HS-5 (cell line): ENCODE measurements at regions not wholly inside any gene's neighbourhood (a gene's known extent, or its start where the extent isn't known, plus 50 kb on each side); places are given as distances from the start of the nearest gene placed in this dataset.
"Not testable (repeated sequence)": the region's sequence is repeated elsewhere in the genome, so short reads cannot be mapped to it uniquely, and the experiment has no call there.

Experiments
- DNase-seq: peaks from one replicate; pipeline ENCODE4 v3.0.0-alpha.2; 2012; ENCODE audit warnings: low read depth

DNA sequence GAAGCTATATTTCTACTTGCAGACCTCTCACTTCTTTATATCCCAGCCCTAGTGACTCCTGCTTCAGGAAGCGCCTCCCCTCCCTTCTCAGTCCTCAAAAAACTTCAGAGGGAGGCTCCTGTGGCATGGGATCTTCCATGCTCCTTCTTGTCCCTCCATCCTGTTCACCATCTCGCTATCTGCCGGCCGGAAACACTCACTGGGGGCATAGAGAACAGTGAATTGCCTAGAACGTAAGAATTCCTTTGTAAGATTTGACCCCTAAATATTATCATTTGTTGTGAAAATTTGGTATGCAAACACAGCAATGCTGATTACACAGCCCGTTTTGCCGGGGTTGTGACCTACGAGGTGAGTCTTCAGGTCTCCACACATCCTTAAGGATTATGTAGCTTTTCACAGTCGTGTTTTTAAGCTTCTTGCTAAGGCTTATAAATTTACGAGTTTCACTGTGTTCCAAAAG is 218.7 kb upstream of the ATP10A start:
- DNase-seq: no peak

DNA sequence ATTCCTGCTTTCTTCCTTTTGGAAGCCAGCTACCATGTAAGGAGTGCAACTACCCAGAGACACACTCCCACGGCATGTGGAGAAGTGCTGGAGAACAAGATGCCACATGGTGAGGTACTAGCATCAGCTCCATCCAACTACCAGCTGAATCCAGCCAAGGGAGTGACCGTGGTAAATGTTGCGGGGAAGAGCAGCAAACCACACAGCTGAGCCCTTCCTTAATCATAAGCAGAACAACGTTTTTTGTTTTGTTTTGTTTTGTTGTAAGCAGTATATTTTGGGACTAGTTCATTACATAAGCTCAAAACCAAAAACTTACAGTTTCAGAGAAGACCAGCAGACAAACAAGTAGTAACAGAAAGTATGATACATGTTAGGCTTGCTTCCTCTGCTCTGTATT is 212.6 kb upstream of the ATP10A start:
- DNase-seq: no peak

DNA sequence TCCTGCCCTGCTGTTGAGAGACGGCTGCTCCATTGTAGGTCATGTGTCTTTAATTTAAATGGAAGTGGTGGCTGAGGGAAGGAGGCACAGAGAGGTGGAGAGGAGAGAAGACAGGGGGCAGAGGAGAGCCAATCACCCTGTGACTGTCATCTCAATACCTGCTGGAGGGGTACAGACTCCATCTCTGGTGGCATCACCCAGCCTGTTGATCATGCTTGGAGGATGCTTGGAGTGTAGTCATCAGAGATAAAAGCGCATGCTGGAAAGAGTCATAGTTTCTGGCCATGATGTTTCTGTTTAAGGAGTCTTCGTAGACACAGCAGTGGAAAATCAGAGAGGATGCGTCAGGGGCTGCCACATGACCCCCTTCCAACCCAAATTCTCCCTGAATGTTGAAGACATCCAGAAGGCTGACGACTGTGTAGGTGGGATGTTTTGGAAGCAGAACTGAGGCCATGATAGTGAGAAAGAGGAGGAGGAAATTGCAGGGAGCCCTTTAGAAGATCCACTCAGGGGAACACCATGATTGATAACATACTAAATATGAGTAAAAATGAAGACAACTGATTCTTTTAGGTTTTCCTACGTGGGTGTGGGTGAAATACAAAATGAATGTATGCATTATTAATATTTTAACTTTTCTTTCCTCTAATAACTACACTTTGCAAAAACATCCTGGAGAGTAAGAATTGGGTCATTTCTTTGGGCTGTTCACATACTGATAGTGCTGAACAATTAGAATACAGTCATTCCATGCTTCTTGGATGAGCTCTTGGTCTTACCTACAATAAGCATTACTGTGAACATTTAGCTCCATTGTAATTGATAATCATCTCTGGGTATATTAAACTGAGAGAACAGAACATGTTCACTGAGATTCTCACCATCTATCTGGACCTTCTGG is 210.6 kb upstream of the ATP10A start:
- DNase-seq: no peak

DNA sequence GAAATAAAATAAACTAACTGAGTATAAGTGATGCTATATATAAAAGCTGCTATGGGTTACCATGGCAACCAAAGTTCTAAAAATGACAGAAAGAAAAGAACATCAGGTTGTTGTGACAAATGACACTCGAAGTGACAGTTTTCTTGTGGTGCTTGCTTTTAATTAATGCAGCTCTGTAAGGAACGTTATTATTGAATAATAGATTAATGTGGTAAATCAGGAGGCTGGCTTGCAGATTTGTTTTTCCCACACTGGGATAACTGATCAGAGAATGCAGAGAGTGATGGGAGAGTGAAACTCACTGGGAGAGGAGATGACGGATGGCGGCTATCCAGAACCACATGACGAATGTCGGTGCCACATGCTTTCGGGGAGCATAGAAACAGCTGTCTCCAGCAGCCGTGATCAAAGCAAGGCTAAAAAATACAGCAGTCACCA is 207.0 kb upstream of the ATP10A start:
- DNase-seq: no peak

DNA sequence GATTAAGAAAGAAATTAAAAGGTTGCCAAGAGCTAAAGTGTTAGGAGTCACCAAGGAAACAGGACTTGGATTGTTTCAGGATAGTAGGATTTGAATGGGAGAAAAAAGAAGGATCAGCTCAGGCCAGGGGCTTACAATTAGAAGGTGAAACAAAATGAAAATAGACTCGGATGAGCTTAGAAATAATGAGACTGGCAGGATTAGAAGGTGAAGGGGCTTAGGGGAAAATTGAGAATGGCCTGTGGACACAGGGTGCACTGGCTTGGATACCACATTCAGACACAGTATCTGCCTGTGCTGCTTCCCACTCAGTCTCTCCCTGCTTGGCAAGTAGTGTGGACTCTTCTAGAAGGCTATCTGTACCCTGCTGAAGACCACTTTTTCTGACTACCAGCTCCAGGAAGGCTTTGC is 206.1 kb upstream of the ATP10A start:
- no peak for DNase-seq

DNA sequence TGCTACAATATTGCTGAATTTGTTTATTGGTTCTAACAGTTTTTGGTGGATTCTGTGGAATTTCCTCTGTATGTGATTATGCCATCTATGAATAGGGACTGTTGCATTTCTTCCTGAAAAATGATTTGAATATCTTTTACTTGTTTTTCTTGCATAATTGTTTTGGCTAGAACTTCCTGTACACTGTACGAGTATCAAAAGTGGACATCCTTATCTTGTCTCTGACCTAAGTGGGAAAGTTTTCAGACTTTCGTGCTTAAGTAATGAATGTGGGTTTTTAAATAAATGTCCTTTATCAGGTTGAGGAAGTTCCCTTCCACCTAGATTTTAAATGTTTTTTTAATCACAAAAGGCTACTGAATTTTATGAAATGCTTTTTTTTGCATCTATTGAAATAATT is 203.8 kb upstream of the ATP10A start:
- DNase-seq: no peak

DNA sequence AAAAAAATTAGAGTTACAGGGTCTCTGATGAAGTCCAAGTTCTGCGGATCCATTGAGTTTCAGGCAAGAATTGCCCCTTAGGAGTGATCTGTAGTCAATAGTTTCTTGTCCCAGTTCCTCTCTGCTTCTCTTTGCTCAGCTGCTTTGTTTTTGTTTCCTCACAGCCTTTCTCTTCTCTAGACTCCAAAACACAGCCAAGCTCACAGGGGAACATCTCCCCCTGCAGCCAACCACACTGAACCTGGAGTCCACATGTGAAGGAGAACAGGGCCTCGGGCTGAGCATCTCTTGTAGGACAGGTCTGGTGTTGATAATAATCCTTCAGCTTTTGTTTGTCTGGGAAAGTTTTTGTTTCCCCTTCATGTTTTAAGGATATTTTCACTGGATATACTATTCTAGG is 202.6 kb upstream of the ATP10A start:
- DNase-seq: no peak

DNA sequence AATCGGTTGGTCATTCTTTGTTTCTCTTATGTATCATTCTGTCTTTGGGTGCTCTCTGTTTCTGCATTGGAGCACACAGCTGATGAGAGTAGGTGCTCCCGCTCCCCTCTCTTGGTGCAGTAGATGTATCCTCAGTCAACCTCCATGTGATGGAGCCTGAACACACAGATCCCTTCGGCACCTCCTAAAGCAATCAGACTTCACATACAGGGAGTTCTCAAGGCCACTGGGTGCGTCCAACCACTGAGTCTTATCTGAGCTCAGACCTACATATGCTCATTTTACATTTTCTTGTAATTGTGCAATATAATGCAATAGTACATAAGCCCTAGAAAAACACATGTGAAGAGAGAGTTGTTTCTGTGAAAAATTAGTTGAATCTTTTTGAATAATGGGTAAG is 198.1 kb upstream of the ATP10A start:
- DNase-seq: no peak

DNA sequence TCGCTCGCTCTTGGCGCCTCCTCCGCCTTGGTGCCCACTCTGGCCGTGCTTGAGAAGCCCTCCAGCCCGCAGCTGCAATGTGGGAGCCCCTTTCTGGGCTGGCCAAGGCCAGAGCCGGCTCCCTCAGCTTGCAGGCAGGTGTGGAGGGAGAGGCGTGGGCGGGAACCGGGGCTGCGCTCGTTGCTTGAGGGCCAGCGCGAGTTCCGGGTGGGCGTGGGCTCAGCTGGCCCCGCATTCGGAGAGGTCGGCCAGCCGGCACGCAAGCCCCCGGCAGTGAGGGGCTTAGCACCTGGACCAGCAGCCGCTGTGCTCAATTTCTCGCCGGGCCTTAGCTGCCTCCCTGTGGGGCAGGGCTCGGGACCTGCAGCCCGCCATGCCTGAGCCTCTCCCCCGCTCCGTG is 193.6 kb upstream of the ATP10A start:
- DNase-seq: not testable (repeated sequence)

DNA sequence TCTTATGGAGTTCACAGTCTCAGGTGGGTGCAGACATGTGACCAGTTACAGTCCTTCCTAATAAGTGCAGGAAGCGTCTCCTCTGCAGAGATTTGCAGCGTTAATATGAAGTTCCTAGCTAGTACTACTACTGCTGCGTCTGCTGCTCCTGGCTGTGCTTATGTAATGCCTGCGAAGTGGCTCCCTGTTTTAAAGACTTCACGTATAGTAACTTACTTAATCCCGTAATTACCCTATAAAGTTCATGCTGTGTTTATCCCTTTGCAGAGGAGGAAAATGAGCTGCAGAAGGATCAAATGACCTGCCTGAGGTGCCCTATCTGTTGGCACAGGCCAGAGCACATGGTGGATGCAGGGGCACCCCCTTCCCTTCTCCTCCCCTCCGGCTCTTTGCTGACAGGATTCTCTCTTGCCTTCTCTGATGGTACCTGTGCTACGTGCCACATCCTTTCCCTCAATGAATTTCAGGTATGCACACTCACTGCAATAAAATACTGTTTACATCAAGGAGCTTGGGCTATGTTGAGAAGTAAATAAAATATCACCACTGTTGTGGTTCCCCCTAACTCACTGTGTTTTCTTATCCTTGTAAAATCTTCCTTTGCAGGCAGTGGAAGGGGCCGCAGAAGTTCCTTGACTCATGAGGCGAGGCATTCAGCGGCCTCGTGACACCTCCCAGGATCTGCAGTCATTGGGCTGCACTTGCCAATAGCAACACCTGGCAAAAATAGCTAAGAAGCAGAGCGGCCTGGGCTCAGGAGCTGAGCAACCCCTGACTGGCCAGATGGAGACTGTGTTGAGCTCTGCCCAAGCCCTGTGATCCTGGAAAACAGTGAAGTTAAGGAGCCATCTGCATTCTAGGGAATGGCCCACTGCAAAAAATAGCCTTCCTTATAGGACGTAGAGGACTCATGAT is 188.9 kb upstream of the ATP10A start:
- no peak for DNase-seq

DNA sequence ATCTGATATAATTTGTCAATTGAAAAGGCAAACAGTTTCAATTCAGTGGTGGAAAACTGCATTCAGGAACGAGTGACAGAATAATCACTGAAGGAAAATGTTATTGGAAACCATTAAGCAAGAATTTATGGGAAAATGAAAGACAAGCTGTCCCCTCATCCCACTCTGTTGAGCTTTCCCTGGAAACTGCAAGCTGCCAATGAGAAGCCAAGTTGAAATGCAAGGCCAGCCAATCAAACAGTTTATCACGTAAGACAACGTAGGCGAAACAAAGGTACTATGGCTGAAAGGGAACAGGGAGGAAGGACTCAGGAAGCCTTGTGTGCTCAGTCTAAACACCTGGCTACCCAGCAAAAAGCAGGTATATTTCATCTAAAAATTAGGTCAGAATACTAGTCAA is 187.9 kb upstream of the ATP10A start:
- no peak for DNase-seq

DNA sequence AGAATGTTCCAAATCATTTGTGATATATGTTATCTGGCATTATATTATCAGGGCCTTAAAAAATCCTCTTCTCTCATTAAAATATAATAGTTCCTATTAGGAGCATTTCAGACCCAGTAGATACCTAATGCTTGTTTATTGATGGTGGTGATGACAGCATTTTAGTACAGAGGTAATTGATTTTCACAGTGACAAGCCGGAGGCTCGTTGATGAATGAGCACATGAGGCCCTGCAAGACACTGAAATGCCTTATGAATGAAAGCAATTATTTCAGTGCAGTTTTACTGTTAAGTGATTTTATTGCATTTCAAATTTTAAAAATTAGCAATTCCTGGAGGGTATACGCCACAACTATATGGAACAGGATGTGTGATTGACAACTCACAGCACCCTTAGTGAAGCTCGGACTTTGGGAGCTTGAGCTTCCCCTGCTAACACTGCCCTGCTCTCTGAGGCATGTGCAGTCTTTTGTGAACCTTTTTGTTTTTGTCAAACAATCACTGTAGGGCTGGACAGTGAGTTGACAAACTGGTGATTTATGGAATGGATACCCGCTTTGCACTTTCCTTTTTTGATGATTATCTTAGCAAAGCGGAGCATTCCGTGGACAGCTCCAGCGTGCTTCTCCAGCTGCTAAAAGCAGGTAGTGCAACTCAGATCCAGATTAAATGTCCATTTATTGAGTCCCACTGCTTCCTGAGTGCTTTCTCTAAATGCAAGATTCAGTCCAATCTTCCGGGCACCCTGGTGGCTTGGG is 187.0 kb upstream of the ATP10A start:
- DNase-seq: no peak

DNA sequence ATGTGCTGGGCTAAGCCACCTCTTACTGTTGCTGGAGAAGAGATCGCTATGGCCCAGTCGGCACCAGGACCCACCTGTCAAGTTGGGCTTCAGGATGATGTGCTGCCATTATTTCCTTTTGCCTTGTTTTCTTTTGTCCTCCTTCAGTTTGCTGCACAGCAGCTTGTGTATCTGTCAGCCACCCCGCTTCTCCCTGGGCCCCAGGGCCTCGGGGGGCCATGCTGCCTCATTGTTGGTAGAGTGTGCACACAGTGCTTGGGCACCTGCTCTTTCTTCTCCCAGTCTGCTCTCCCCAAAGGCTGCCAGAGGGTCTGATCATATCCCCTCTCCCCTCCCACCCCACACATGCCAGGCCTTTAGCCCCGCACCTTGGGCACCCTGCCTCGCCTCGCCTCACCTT is 185.5 kb upstream of the ATP10A start:
- DNase-seq: no peak

DNA sequence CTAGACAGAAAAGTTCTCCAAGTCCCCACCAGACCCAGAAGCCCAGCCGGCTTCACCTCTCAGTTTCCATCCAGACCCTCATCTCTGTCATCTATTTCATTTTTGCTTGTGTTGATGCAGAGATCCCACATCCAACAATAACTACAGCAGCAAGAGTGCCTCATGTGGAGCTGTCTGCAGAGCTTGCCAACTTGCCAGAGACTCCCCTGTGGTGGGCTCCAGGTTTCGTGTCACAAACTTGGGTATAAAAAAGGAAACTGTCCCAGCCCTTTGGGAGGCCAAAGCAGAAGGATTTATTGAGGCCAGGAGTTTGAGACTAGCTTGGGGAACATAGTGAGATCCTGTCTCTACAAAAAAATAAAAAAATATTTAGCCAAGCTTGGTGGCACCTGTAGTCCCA is 182.4 kb upstream of the ATP10A start:
- no peak for DNase-seq

DNA sequence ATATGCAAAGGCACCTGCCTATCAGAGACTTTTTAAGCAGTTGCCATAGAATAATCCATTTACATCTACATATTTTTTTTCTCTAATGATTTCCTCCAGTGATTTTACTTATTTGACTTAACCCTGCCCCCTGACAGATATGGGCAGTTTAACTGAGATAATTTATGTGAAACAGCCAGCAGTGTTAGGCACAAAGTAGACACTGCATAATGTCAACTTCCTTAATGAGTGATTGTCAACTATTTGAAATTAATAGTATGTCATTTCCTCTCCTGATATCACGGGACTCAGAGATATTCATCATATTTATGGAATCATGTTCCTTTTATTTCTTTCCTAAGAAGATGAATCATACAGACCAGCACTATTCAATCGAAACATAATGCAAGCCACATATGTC is 179.9 kb upstream of the ATP10A start:
- no peak for DNase-seq

DNA sequence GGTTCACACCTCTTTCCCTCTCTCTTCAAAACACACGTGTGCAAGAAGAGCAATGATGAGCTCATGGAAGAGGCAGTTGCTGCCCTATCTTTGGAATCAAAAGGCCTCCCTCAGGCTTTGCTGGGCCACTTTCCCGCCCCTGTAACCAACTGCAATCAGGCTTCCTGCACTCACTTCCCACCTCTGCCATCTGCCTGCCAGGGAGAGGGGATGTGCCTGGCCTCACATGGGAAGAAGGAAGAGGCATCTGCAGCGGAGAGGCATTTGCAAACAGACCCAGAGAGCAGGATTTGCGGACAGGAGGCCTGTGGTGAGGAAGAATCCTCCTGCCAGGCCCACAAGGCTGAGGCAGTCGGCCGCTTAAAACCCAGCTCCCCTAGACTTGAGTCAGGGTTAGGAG is 175.6 kb upstream of the ATP10A start:
- no peak for DNase-seq

DNA sequence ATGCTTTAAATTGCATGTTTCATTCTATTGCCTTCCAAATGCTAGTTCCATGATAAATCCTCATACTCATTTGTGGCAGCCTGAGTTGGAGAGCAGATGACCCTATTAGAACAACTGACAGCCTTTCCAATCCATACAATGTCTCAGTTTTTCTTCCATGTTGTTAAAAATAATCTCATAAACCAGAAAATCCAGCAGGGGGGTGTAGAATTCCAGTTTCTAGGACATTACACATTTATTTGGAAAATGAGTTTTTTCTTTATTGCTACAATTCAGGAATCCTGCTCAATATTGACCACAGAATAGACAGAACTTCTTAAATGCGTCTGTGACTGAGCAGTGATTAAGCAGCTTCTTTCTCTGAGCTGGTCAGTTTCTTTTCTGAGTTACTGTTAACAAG is 174.2 kb upstream of the ATP10A start:
- no peak for DNase-seq

DNA sequence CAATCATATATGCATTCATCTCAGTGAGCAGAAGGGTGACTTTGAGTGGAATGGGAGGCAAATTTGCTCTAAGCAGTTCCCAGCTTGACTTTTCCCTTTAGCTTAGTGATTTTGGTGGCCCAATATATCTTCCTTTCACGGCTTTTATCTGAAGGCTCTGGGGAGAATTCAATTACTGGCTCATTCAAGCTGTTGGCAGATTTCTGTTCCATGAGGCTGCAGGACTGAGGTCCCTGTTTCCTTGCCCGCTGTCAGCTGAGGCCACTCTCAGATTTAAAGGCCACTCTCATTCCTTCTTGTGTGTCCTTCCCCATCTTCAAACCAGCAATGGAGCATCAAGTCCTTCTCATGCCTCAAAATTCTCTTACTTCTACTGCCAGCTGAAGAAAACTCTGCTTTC is 170.4 kb upstream of the ATP10A start:
- DNase-seq: no peak

DNA sequence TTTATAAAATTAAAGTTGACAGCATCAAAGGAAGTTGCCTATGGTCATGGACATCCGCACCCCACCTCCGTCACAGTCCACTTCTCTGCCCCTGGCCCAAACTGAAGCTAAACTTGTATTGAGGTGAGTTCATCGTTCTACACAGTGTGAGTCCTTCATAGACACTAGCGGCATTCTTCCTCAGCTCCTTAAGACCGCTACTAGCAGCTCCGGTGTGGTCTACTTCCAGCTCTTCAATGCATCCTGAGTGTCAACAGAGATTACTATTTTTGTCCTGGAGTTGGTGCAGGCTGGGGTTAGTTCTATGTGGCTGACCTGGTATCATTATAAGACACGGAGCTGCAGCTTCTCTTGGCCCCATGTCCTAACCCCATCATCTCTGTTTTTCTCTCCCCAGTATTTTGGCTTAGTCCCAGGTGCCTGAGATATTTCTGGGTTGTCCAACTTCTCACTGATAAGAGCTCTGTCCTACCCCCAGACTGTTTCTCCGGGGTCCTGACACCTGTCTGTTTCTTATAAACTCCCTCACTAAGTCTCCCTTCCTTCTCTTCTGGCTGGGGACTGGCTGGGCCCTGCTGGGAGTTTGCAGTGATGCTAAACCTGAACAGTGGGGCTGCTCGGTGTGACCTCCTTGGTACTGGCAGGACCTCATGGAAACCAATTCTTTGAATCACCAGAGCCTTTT is 169.2 kb upstream of the ATP10A start:
- no peak for DNase-seq

DNA sequence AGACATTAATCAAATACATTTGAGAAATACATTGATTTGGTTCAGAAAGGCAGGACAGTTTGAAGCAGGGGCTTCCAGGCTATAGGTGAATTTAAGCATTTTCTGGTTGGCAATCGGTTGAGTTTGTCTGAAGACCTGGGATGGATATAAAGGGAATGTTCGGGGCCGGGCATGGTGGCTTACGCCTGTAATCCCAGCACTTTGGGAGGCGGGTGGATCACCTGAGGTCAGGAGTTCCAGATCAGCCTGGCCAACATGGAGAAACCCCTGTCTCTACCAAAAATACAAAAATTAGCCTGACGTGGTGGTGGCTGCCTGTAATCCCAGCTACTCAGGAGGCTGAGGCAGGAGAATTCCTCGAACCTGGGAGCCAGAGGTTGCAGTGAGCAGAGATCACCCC is 166.5 kb upstream of the ATP10A start:
- DNase-seq: not testable (repeated sequence)

DNA sequence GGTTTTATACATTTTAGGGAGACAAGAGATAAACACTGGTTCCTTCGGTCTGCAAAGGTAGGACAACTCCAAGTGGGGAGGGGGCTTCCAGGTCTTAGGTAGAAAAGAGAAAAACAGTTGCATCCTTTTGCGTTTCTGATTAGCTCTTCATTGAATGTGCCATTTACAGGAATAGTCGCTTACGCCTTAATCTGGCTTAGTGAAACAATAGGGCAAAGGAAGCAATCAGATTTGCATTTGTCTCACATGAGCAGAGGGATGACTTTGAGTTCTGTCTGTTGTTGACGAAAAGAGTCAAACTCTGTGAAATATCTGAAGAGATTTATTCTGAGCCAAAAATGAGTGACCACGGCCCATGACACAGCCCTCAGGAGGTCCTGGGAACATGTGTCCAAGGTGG is 166.0 kb upstream of the ATP10A start:
- no peak for DNase-seq
